Stimulated activated CD8-positive, alpha-beta memory T cell treated with anti-CD3 and anti-CD28 coated beads, Interleukin-7, amount 100 ng/mL, for 4 hours (primary cell): ENCODE measurements at regions not wholly inside any gene's neighbourhood (a gene's known extent, or its start where the extent isn't known, plus 50 kb on each side); places are given as distances from the start of the nearest gene placed in this dataset.
"Not testable (repeated sequence)": the region's sequence is repeated elsewhere in the genome, so short reads cannot be mapped to it uniquely, and the experiment has no call there.

ENCODE experiments used
- DNase-seq, 2 donors: peaks; one replicate each; pipeline ENCODE4 v3.0.0-alpha.2; 2020; ENCODE audit warnings: low read depth in 2 of 2

- no peak for DNase-seq
Measured at GRCh38 chr6:21742238-21742660, 148.7 kb downstream of the SOX4 start.

DNA sequence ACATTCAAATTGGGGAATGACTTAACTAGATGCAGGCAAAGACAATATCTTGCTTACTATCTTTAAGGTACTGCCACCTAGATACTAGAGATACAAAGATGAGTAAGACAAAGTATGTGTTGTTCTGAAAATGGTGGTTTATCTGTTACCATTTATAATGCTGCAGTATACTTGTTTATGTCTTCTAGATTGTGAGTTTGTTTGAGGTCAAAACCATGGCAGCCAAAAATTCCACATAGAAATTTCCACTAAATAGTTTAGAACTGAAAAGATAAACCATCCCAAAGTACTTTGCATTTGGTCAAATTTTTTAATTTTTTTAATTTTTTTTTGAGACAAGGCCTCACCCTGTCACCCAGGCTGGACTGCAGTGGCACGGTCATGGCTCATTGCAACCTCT lies 150.8 kb downstream of the SOX4 start:
- DNase-seq: no peak

DNA sequence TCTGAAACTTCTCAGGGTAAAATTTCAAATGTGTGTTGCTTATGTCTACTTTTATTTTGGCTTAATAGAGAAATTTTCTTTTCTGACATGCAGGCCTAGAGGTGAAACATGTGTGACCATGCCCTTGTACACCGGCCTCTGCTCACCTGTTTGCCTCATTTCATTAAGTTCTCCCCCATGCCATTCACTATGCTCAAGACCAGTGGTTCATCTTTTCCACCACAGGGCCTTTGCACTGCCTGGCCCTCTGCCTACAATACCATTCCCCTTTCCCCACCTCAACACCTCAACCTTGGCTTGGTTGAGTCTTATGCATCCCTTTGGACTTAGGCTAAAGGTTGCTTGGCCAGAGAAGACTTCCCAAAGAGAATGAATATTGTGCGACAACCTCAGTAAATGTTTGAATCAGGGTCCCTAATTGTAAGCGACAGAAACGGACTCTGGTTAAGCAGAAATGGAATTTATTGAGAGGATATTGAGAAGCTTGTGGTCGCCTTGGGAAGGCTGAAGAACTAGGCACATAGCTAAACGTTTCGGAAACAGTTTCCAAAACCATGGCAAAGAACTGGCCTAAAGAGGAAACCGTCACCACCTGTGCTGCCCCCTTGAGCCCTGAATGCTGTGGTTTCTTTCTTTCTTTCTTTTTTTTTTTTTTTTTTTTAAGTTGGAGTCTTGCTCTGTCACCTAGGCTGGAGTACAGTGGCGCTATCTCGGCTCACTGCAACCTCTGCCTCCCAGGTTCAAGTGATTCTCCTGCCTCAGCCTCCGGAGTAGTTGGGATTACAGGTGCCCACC lies 152.2 kb downstream of the SOX4 start:
- DNase-seq: no peak

- DNase-seq: no peak
Measured at GRCh38 chr6:21747441-21747840, 153.9 kb downstream of the SOX4 start.

DNA sequence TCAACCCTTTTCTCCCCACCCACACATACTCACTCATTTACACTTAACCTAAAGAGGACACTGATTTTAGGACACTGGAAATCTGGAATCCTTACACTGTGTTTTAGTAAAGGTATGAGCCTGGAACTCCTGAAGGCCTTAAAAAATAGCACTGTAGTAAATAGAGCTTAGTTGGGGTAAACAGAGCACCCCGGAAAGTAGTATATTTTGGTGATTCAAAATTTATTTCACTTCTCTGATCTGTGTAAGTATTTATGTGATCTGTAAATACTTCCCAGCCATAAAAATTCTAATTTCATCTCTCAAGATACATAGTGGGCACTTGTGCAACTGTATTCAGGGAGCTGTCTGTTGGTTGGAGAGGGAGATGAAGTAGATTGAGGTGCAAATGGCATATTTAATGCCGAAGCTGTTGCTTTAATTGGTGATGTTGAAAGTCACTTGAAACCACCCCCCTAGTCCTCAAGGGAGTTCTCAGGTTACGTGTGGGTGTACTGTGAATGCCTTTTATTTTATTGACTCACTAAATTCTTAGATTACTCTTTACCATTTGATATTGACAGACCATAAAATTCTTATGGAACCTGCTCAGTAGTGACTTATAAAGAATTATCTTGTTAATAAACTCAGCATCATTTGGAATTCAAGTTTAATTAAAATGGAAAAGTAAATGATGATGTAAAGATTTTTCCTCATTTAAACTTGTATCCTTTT lies 154.9 kb downstream of the SOX4 start:
- DNase-seq: no peak

DNA sequence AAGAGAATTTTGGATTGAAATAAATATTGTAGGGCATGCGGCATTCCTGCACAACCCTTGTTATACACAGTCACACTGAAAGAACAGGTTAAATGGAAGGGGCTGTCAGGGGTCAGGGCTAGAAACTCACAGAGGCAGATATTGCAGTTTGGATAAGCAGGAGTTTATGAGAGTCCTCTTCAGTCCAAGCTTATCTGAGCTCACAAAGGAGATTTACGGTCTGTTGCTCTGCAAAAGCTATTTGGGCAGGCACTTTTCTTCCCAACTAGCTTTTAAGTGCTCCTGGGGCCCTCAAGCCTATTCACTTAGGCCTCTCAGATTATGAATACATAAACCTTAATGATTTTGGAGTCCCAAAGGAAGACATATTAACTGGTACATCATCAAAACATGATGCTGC lies 156.2 kb downstream of the SOX4 start:
- no peak for DNase-seq

- DNase-seq: no peak
Measured at GRCh38 chr6:21750575-21750974, 157.0 kb downstream of the SOX4 start.

GRCh38 chr6:21751608-21752007 lies 158.1 kb downstream of the SOX4 start:
- DNase-seq: no peak

GRCh38 chr6:21752054-21752811 lies 158.7 kb downstream of the SOX4 start:
- no peak for DNase-seq

- DNase-seq: no peak
Measured at GRCh38 chr6:21753241-21754108, 159.9 kb downstream of the SOX4 start.

- DNase-seq: no peak
Measured at GRCh38 chr6:21754891-21755290, 161.3 kb downstream of the SOX4 start.

- no peak for DNase-seq
Measured at GRCh38 chr6:21756487-21756886, 162.9 kb downstream of the SOX4 start.

DNA sequence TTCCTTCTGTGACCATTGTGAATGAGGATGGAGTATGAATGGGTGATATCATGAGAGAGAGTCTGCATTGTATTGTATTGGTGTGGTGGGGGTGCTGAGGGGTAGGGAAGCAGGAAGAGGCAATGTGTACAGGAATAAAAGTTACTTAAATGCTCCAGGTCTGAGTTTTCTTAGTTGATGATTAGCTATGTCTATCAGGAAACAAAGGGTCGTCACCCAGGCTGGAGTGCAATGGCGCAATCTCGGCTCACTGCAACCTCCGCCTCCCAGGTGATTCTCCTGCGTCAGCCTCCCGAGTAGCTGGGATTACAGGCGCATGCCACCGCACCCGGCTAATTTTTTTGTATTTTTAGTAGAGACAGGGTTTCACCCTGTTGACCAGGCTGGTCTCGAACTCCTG lies 163.8 kb downstream of the SOX4 start:
- not testable (repeated sequence) for DNase-seq

DNA sequence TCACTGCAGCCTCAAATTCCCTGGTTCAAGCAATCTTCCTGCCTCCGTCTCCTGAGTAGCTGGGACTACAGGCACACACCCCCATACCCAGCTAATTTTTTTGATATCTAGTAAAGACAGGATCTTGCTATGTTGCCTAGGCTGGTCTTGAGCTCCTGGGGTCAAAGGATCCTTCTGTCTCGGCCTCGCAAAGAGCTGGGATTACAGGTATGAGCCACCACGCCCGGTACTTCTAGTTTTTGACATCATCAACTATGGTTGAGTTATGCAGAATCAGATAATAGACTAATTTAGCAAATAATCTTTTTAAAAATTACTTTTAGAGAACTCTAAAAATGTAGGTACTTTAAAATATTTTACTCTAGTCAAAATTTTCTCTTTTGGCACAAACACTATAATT lies 166.2 kb downstream of the SOX4 start:
- DNase-seq: no peak

DNA sequence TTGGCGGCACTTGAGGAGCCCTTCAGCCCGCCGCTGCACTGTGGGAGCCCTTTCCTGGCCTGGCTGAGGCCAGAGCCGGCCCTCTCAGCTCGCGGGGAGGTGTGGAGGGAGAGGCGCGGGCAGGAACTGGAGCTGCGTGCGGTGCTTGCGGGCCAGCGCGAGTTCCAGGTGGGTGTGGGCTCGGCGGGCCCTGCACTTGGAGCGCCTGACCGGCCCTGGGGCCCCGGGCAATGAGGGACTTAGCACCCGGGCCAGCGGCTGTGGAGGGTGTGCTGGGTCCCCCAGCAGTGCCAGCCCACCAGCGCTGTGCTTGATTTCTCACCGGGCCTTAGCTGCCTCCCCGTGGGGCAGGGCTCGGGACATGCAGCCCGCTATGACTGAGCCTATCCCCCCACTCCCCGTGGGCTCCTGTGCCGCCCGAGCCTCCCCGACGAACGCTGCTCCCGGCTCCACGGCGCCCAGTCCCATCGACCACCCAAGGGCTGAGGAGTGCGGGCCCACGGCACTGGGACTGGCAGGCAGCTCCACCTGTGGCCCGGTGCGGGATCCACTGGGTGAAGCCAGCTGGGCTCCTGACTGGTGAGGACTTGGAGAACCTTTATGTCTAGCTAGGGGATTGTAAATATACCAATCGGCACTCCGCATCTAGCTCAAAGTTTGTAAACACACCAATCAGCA lies 167.6 kb downstream of the SOX4 start:
- not testable (repeated sequence) for DNase-seq

DNA sequence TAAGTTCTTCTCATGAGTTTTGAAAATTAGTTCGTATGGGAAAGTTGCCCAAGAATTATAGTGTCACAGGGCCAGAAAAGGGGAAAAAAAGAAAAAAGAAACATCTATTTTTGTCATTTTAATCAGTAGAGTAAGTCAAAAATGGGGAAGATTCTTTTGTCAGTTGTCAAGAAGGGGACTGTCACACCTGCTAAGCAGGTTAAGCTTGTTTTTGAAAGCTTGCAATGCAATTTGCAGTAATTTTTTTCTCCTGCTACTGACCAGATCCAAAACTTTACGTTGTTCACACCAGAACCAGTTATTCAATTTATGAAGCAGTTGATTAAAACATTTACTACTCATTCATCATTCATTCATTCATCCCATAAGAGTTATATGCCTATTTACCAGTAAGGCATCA lies 171.4 kb downstream of the SOX4 start:
- no peak for DNase-seq

DNA sequence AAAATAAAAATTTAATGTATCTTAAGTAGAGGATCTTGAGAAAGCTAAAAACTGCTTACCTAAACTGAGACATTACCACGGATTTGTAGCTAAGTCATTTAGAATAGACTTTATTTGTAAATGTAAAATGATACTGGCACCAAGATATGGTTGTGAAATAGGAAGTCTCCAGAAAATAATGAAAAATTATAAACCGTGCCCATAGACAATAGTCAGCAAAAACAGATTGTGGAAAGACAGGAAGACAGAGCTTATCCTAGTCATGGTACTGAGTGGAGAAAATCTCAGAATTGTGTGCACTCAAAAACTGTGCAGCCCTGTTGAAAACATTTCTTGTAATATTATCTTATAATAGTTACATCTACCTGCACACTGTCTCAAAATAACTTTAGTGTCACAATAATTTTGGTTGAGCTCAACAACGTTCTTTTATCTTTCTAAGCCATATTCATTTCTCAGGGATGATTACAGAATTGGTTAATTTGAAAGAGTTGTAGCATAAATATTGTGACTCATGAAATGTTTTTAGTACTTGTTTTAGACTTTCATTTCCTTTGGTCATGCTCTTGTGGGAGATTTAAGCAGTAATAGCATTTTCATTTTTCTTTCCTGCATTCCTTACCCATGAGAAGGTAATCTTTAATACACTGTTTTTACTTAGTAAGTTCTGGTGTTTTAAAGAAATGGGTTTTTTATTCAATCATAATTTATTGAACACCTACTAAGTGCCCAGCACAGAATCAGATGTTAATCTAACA lies 174.5 kb downstream of the SOX4 start:
- DNase-seq: no peak

DNA sequence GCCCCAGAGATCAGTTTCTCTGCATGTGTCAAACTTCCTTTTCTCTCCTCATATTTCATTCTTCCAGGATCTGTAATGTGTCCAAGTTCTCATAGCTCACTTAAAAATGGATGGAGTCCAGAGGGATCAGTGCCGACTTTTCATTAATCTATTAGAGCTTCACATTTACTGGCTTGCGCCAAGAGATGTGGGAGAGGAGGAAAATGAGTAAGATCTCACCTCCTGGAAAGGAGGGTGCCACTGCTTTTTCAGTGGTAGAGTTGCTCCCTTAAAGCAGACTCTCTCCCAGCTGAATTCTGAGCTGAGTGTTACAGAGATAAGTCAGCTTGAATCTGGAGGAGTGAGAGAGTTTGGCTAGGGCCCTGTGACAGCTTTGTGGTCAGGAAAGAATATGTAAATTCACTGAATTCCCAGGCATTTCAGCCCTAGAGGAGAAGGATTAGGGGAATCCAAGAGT lies 175.9 kb downstream of the SOX4 start:
- no peak for DNase-seq

DNA sequence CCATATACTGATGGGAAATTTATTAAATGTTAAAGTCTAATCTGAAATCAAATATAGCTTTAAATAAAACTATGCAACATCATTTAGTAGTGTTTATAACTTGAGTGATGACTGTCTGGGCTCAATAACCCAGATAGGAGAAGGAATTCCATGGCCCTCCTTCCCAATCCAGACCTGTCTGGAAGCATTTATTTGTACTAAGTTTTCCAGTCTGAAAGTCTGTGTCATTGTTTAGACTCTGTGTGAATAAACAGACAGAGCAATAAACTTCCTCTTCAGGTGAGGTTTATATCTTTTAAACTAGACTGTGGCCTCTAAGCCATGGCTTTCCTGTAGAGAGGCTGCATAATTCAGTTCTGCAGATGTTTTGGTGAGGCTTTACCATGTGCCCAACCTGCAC lies 176.4 kb downstream of the SOX4 start:
- no peak for DNase-seq

GRCh38 chr6:21771626-21772320 lies 178.2 kb downstream of the SOX4 start:
- no peak for DNase-seq
